MV-4-11 (cell line): ENCODE measurements at regions not wholly inside any gene's neighbourhood (a gene's known extent, or its start where the extent isn't known, plus 50 kb on each side); places are given as distances from the start of the nearest gene placed in this dataset.

Experiments used
- DNase-seq: peaks from one replicate; lab custom pipeline; 2025; lab: John Stamatoyannopoulos, UW

GRCh38 chr18:70457788-70458187 is 168.9 kb downstream of the SOCS6 start:
- DNase-seq, result no peak

GRCh38 chr18:70457223-70457622 is 168.4 kb downstream of the SOCS6 start:
- no peak for DNase-seq

- no peak for DNase-seq
These were observed 167.5 kb downstream of the SOCS6 start for GRCh38 chr18:70456376-70456775.

DNA sequence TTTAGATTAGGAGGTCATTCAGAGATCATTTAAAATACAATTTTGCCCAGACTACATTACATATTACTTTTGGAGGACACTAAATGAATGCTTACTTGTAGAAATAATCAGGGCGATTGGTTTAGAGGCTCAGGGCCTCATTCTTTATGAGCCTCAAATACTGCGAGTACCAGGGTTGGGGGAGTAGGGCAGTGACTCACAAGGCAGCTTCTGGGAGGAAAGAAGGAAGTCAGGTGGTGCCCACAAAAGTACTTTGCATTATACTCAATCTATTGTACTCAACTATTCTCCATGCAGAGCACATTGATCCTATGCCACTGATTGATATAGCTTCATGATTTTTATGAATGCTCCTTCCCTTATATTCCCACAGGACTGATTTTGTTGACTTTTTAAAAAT is 166.9 kb downstream of the SOCS6 start:
- peak; percentile 43 for DNase-seq

DNA sequence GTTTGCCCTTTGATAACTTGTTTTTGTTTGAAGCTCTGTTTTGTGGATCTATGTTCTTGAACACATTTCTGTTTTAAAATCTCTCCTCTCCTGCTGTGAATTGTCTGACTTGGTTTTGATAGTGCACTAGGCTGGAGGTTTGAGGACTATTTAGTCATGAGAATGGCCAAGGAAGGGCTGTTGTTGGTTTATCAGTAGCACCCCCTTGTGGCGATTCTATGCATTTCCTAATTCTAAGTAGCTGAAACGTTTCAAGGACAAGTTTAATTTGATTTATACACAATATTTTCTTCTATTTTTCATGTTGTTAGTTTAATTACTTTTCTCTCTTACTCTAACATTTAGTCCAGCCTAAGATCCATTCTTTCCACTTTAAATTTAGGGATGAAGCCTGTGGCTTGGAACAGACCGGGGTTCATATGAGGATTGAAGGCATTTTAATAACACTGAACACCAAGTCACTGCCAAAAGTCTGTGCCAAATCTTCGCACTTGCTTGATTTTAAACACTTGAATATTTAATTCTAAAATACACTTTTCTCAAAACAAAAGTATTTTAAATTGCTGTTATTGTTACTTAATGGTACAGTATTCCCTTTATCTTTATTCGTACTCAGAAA is 166.0 kb downstream of the SOCS6 start:
- peak; percentile 65 for DNase-seq

DNA sequence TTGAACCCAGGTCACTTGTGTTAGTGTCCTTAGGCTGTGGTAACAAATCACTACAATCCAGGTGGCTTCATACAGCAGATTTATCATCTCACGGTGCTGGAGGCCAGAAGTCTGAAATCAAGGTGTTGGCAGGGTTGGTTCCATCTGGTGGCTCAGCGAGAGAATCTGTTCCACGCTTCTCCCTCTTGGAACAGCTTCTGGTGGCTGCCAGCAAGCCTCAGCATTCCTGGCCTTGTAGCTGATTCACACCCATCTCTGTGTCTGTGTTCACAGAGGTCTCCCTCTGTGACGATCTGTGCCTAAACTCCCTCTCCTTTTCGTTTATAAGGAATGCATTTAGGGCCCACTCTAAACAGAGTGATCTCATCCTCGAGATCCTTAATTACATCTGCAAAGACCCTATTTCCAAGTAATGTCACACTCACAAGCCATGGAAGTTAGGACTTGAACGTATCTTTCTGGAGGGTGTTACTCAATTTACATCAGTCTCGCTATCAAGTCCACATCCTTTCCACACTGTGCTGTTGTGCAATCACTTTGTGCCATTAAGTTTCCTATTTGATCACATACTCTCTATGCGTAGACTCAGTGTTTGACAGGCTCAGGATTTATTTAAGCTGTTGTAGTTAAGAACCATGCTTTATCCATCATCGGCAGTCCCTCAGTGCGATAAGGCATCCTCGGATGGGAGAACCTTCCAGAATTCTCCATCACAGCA is 164.4 kb downstream of the SOCS6 start:
- DNase-seq, result peak; percentile 74

DNA sequence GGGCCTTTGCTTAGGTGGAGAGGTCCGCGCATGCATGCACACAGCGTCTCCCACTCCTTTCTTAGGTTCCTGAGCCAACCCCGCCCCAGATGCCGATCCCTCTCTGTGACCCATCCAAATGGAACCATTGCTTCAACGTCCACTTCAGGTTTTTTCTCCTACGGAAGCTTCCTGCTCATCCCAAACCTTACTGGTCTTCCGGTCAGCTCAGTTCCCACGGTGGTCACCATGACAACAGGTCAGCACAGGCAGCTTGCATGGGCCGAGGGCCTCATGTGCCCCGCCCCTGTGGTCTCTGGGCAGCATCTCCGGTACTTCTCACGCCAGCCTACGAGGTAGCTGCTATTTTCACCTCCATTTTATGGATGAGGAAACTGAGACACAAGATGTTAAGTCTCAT is 163.7 kb downstream of the SOCS6 start:
- DNase-seq, result no peak

DNA sequence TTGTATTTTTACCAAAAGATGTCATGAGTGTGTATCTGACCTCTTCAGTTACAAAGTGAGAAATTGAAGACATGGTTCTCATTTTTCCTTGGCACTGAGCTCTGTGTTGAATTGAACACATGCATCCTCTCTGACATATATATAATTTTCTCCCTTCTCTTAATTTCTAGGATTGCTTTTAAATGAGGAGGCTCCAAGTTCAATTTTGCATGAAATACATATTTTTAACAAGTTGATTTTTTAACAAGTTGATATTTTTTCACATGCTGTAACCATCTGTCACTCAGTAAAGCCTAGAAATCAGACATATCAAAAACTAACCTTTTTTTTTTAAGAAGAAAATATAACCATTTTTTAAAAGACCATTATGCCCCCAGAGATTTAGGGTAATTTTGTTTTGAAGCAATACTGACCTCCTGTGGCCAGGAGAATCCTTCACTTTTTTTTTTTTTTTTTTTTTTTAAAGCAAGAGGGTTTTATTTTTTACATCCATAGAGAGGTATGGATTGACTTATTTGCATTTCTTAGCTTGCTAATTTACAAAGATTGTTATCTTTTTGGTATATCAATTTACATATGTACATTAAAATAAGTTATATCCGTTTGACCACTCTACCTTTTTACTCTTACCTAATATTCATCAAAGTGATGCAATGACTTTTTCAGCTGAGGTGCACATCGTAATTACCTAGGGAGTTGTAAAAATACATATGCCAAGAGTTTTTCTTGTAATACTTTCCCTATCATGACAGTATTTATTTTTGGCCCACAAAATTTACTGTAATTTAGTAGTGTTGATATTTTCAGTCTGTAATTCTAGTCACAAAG is 161.8 kb downstream of the SOCS6 start:
- no peak for DNase-seq

GRCh38 chr18:70448588-70448987 is 159.7 kb downstream of the SOCS6 start:
- DNase-seq, result no peak

DNA sequence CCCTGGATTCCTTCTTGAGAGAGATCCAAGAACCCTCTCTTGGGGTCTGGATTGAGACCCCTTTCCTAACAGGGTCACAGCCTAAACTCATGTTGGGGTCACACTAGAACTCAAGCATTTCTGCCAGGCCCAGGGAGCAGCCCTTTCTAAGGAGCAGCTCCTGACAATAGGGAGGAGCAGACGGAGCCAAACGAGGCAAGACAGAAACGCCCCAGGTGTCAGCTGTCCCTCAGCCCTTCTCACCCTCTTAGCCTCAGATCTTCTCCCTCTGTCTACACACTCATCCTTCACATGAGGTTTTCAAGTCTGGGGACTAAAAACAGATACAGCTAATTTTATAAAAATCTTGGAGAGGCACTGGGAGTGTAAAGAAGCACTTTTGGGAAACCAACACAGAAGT is 157.2 kb downstream of the SOCS6 start:
- no peak for DNase-seq

DNA sequence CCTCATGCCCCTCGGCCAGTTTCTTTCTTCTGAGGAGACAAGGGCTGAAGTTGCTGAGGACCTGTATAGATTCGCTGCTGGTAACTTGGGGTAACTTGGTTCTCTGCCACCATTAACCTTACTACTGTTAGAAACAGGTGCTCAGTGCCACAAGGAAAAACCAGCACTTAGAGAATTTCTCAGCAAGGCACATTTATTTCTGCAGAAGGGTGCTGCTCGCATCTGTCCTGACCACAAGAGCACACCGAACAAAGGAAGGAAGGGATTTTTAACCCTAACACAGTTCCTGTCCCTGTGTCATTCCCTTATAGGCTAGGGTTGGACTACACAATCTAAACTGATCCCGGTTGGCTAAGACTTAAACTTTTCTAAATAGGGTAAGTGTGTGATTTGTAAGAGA is 154.1 kb downstream of the SOCS6 start:
- no peak for DNase-seq

- no peak for DNase-seq
These were observed 144.1 kb downstream of the SOCS6 start for GRCh38 chr18:70432804-70433400.

DNA sequence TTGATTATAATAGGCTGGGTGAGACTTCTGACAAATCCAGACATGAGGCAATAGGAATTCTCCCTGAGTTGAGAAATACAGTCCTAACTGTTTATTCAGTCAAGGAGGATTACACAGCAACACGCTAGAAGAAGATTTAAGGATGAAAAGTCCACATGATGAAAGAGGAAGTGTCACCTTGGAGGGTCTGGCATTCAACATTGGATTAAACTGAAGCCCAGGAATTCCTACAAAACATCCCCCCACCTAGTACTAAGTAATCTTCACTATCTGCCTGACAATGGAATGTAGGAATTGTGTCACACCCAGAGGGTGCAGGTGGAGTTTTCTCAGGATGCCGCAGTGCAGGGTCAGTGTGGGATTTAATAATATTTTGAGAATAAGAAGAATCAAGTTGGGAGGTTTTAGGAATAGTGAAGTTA is 142.4 kb downstream of the SOCS6 start:
- peak; percentile 53 for DNase-seq

GRCh38 chr18:70430501-70431173 is 141.8 kb downstream of the SOCS6 start:
- no peak for DNase-seq

GRCh38 chr18:70429847-70430500 is 141.1 kb downstream of the SOCS6 start:
- peak; percentile 46 for DNase-seq

DNA sequence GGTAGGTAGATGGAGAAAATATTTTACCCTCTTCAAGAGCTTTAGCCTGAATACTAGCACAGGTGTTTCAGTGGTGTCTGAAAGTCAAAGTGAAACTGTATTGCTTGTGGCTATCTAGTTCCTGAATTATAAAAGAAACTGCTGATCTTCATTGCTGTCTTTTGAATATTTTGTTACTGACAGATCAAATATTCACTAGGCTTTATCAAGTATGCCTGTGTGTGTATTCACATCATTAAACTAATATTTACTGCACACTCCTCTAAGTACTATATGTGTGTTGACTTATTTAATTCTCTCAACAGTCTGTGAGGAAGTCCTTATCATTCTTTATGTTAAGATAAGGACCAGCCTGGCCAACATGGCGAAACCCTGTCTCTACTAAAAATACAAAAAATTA is 139.6 kb downstream of the SOCS6 start:
- DNase-seq, result peak; percentile 17

GRCh38 chr18:70426818-70427217 is 138.0 kb downstream of the SOCS6 start:
- no peak for DNase-seq

- peak; percentile 60 for DNase-seq
These were observed 136.4 kb downstream of the SOCS6 start for GRCh38 chr18:70425236-70425635.

GRCh38 chr18:70423988-70424387 is 135.1 kb downstream of the SOCS6 start:
- no peak for DNase-seq

DNA sequence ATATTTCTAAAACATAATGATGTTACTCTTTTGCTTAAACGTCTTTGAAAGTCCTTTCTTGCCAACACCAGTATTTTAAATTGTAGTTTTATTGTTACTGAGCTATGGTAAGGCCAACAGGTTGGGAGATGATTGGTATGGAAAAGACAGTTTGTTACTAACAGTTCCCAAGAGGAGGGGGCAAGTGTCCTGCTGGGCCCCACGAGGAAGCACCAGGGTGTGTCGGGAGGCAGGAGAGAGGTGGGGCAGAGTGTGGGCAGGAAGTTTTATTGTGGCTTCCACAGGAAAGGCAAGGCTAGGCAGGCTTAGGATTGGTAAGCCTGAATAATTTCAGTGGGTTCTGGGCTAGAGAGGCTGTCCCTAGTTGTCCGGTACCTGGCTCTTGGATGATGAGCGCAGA is 134.3 kb downstream of the SOCS6 start:
- no peak for DNase-seq

DNA sequence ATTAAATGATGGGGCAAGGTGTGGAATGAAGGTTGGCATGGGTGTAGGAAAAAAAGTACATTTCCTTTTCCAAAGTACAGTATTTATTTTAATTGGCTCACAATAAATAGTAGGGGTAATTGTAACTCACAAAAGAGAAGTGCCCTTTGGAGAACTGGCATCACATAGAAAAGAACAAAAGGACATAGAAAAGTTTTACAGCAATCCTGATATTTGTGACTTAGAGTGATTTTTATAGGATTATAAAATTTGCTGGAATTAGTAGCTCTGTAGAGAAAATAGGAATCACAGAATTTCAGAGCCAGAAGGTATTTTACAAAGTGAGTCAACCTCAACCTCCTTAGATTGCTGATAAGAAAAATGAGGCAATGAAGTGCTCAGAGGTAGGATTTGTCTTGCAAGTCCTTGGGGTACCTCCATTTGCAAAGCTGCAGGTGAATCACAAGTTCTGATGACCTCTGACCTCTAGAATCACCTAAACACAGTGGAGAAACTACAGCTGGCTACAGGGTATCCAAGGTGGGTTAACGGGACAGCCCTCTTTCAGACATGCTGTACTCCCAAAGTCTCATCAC is 133.6 kb downstream of the SOCS6 start:
- no peak for DNase-seq
